Neural cell (in vitro differentiated cells): ENCODE measurements at regions not wholly inside any gene's neighbourhood (a gene's known extent, or its start where the extent isn't known, plus 50 kb on each side); places are given as distances from the start of the nearest gene placed in this dataset.

Experiments used
- EZH2 ChIP-seq: fragments of 200-600, 300-800 bp; shearing (Covaris generic), sonication (generic); IDR thresholded peaks from 2 replicates; pipeline ENCODE4 v1.6.1; 2014; ENCODE audit warnings: antibody characterized with exemption, low read length, borderline replicate concordance, mild to moderate bottlenecking; ENCODE audit not compliant: insufficient read depth, poor library complexity, severe bottlenecking
- MXI1 ChIP-seq: fragments of 450-650 bp; conservative IDR thresholded peaks from 2 replicates; pipeline ENCODE4 v1.6.1; 2014; ENCODE audit warnings: antibody characterized with exemption, mild to moderate bottlenecking; ENCODE audit not compliant: poor library complexity, severe bottlenecking
- POLR2AphosphoS5 ChIP-seq: IDR thresholded peaks from 2 replicates; pipeline ENCODE4 v1.6.1; 2012
- TAF1 ChIP-seq: IDR thresholded peaks from 2 replicates; pipeline ENCODE4 v1.6.1; 2012; ENCODE audit warnings: low read depth
- TF ChIP-seq, protein P1 (sequence below): fragments of 450-650 bp; IDR thresholded peaks from 2 replicates; pipeline ENCODE4 v1.5.1; 2014; ENCODE audit warnings: antibody characterized with exemption, mild to moderate bottlenecking, moderate library complexity; ENCODE audit not compliant: poor library complexity, severe bottlenecking

DNA sequence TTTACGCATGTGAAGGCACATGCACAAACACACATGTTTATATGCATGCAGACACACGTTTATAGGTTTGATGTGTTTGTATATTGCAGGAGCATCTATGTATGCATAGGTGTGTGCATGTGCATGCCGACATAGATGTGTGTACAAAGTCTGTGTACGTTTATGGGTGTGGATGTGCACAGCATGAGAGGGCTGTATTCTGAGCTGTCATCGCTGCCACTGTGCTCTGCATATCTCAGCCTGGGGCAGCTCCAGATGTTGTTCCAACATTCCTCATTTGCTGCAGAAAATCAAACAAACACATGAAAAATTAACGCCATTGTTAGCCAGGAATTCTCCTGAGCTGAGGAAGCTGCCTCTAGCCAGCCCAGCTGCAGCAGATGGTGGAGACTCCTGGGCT, 132.3 kb upstream of the CSF3R start:
- TF ChIP-seq, protein P1, sequence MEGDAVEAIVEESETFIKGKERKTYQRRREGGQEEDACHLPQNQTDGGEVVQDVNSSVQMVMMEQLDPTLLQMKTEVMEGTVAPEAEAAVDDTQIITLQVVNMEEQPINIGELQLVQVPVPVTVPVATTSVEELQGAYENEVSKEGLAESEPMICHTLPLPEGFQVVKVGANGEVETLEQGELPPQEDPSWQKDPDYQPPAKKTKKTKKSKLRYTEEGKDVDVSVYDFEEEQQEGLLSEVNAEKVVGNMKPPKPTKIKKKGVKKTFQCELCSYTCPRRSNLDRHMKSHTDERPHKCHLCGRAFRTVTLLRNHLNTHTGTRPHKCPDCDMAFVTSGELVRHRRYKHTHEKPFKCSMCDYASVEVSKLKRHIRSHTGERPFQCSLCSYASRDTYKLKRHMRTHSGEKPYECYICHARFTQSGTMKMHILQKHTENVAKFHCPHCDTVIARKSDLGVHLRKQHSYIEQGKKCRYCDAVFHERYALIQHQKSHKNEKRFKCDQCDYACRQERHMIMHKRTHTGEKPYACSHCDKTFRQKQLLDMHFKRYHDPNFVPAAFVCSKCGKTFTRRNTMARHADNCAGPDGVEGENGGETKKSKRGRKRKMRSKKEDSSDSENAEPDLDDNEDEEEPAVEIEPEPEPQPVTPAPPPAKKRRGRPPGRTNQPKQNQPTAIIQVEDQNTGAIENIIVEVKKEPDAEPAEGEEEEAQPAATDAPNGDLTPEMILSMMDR: no peak
- no peak for TF ChIP-seq POLR2AphosphoS5
- no peak for TF ChIP-seq MXI1
- no peak for TF ChIP-seq EZH2
- TF ChIP-seq TAF1: no peak
